ENCODE measurements at regions not wholly inside any gene's neighbourhood (a gene's known extent, or its start where the extent isn't known, plus 50 kb on each side); places are given as distances from the start of the nearest gene placed in this dataset.

GRCh38 chr5:54835647-54836046, 149.7 kb downstream of the ESM1 start:
- Histone ChIP-seq H3K27ac (ENCODE audit: low read length) (no peak overlapping the region), H3K27me3 (ENCODE audit: control insufficient read depth, insufficient read depth, low read length) (no peaks in the 10 kb centered on the region), H3K4me3 (ENCODE audit: low read length) (no peak overlapping the region), H3K4me1 (ENCODE audit: control insufficient read depth, insufficient read depth, low read length) (peaks cover 6% of the 10 kb centered on the region), H3K9me3 (ENCODE audit: control insufficient read depth, insufficient read depth, low read length) (no peaks in the 10 kb centered on the region), H3K36me3 (ENCODE audit: control insufficient read depth, insufficient read depth, low read length) (no peaks in the 10 kb centered on the region)
- H3K9me3 Mint-ChIP-seq, result no peaks in the 10 kb centered on the region
- DNase-seq (no peak), ATAC-seq (no peak)
- no peaks in the 10 kb centered on the region for H3K36me3 Mint-ChIP-seq
- H3K27ac Mint-ChIP-seq, result no peak overlapping the region
- intact Hi-C loops (cut with micrococcal nuclease), result no loop called here
- no peak overlapping the region for H3K4me3 Mint-ChIP-seq
- WGBS (ENCODE audit: insufficient coverage), result no CpG with 5 or more reads among the region's 2 CpGs
- no peak for TF ChIP-seq CTCF (IDR thresholded peaks at IDR 0.05)
- peaks cover 5 to 18% of the 10 kb centered on the region in 2 donors for H3K4me1 Mint-ChIP-seq
- H3K27me3 Mint-ChIP-seq (ENCODE audit: low read depth in 2 of 2), result peaks cover 3 to 5% of the 10 kb centered on the region in 2 donors

DNA sequence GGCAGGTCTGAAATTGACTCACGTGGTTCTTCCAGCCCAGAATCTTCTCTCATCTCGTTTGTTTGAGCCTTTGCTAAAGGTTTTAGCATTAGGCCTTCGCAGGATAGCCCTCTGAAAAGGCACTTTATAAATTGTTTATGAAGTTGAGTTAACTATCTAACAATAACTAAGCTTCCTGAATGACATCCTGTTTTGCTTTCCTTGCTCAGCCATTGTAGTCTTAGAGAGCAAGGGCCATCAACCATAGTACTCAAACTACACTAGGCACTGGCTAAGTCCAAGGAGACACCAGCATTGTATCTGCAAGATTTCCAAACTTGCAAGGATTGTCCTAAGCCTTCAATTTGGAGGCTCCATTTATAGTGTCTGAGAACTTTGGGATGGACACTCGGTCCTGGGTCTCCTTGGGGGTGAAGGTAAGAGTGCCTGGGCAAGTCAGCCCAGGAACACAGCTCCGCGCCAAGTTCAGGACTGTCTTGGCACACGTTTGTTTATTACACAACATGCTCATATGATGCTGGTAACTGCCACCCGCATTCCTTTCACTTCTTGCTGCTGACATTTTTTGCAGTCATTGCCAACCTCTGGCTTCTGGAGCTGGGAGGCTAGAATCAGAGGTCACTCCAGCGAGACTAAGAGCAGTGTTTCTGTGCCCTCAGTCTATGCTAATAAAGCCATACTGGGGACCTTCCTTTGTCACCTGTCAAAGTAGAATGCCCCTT, 151.1 kb downstream of the ESM1 start:
- DNase-seq (no peak), ATAC-seq (no peak)
- peak overlapping the region in 1 of 2 donors; percentile 71 for H3K27ac Mint-ChIP-seq
- peaks cover 6% of the 10 kb centered on the region for H3K4me1 ChIP-seq (ENCODE audit: control insufficient read depth, insufficient read depth, low read length)
- no peaks in the 10 kb centered on the region for H3K27me3 ChIP-seq (ENCODE audit: control insufficient read depth, insufficient read depth, low read length)
- 88% methylated on average over 7 of the region's 9 CpGs for WGBS (ENCODE audit: insufficient coverage)
- H3K27ac ChIP-seq (ENCODE audit: low read length), result no peak overlapping the region
- no peaks in the 10 kb centered on the region for H3K9me3 ChIP-seq (ENCODE audit: control insufficient read depth, insufficient read depth, low read length)
- TF ChIP-seq CTCF (IDR thresholded peaks at IDR 0.05), result no peak
- H3K4me1 Mint-ChIP-seq, result peaks cover 9 to 21% of the 10 kb centered on the region in 2 donors
- H3K4me3 ChIP-seq (ENCODE audit: low read length), result no peak overlapping the region
- no peaks in the 10 kb centered on the region for H3K36me3 Mint-ChIP-seq
- H3K9me3 Mint-ChIP-seq, result no peaks in the 10 kb centered on the region
- no peaks in the 10 kb centered on the region for H3K36me3 ChIP-seq (ENCODE audit: control insufficient read depth, insufficient read depth, low read length)
- intact Hi-C loops (cut with micrococcal nuclease), result no loop called here
- H3K4me3 Mint-ChIP-seq, result no peak overlapping the region
- H3K27me3 Mint-ChIP-seq (ENCODE audit: low read depth in 2 of 2), result peaks cover 3 to 5% of the 10 kb centered on the region in 2 donors

DNA sequence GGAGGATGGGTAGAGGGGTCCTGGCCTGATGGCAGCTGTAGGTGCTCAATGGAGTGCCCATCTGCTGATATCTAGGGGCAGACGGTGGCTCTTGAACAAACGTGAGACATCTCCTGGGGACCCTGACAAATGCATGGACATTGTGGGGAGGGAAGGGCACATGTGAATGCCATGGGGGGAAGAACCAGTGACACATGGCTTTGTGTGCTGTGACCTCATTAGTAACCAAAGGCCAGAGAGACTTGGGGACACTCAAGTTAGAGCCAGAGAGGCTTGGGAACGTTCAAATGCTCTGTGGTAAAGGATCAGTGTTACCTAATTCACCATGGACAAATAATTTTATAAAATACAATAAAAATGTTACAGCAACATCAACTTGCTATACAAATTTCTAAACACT, 151.8 kb downstream of the ESM1 start:
- 94% methylated on average over 3 of the region's 3 CpGs for WGBS (ENCODE audit: insufficient coverage)
- H3K27me3 Mint-ChIP-seq (ENCODE audit: low read depth in 2 of 2), result peaks cover 3 to 4% of the 10 kb centered on the region in 2 donors
- H3K4me1 Mint-ChIP-seq, result peaks cover 15 to 27% of the 10 kb centered on the region in 2 donors
- H3K36me3 Mint-ChIP-seq, result no peaks in the 10 kb centered on the region
- DNase-seq (no peak), ATAC-seq (no peak)
- H3K4me3 Mint-ChIP-seq, result no peak overlapping the region
- intact Hi-C loops (cut with micrococcal nuclease), result no loop called here
- H3K27ac ChIP-seq (ENCODE audit: low read length), result no peak overlapping the region
- peak overlapping the region; percentile 60 to 71 for H3K27ac Mint-ChIP-seq
- no peaks in the 10 kb centered on the region for H3K36me3 ChIP-seq (ENCODE audit: control insufficient read depth, insufficient read depth, low read length)
- no peaks in the 10 kb centered on the region for H3K9me3 Mint-ChIP-seq
- no peak overlapping the region for H3K4me3 ChIP-seq (ENCODE audit: low read length)
- peaks cover 10% of the 10 kb centered on the region for H3K4me1 ChIP-seq (ENCODE audit: control insufficient read depth, insufficient read depth, low read length)
- H3K27me3 ChIP-seq (ENCODE audit: control insufficient read depth, insufficient read depth, low read length), result no peaks in the 10 kb centered on the region
- TF ChIP-seq CTCF (IDR thresholded peaks at IDR 0.05), result no peak
- H3K9me3 ChIP-seq (ENCODE audit: control insufficient read depth, insufficient read depth, low read length), result no peaks in the 10 kb centered on the region

DNA sequence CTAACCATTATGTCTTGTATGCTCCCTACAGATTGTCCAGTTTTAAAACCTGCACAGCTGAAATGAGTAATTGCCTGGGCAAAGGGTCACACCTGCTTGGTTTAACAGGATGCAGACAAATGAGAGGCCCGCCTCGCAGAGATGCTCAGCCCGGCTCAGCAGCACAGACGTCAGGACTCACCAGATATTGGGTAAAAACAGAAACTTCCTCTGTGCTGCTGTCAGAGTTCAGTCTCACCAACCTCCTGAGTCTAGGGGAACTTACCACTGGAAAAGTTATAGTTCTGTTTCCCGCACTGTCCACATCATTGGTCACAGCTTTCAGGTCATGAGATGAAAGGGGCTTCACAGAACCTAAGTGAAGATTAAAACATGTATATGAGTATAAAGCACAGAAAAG, 152.5 kb downstream of the ESM1 start:
- 37% methylated on average over 5 of the region's 5 CpGs for WGBS (ENCODE audit: insufficient coverage)
- ATAC-seq (peak; percentile 68 to 80 (median 76)), DNase-seq (peak in 1 of 2 donors; percentile 27)
- intact Hi-C loops (cut with micrococcal nuclease), result no loop called here
- Histone ChIP-seq H3K36me3 (ENCODE audit: control insufficient read depth, insufficient read depth, low read length) (no peaks in the 10 kb centered on the region), H3K4me3 (ENCODE audit: low read length) (no peak overlapping the region), H3K9me3 (ENCODE audit: control insufficient read depth, insufficient read depth, low read length) (no peaks in the 10 kb centered on the region), H3K27me3 (ENCODE audit: control insufficient read depth, insufficient read depth, low read length) (no peaks in the 10 kb centered on the region), H3K4me1 (ENCODE audit: control insufficient read depth, insufficient read depth, low read length) (peaks cover 10% of the 10 kb centered on the region), H3K27ac (ENCODE audit: low read length) (no peak overlapping the region)
- H3K9me3 Mint-ChIP-seq, result no peaks in the 10 kb centered on the region
- peaks cover 15 to 27% of the 10 kb centered on the region in 2 donors for H3K4me1 Mint-ChIP-seq
- peaks cover 0 to 3% of the 10 kb centered on the region in 2 donors for H3K27me3 Mint-ChIP-seq (ENCODE audit: low read depth in 2 of 2)
- no peak for TF ChIP-seq CTCF (IDR thresholded peaks at IDR 0.05)
- H3K36me3 Mint-ChIP-seq, result no peaks in the 10 kb centered on the region
- H3K27ac Mint-ChIP-seq, result peak overlapping the region; percentile 60 to 71
- no peak overlapping the region for H3K4me3 Mint-ChIP-seq
